IMR-90 (cell line): ENCODE measurements at regions not wholly inside any gene's neighbourhood (a gene's known extent, or its start where the extent isn't known, plus 50 kb on each side); places are given as distances from the start of the nearest gene placed in this dataset.

Experiments
- ATAC-seq: fragments of 200-7000 bp; cut with Tn5 transposase; 2 replicates; pipeline ENCODE4 v1.9.1; 2020; ENCODE audit warnings: low read depth, mild to moderate bottlenecking, moderate library complexity
- BruUV-seq: library from RNA; stranded (reverse); fragments of 400-500 nt; replicated peaks from 2 replicates; lab custom pipeline; 2021; lab: Mats Ljungman, UMichigan
- CTCF ChIA-PET: fragments of 300-600 bp; formaldehyde crosslinking; extraction: SDS; loops from one replicate; lab custom pipeline; 2021; ENCODE audit warnings: antibody characterized with exemption; lab: Yijun Ruan, JAX
- POLR2A ChIA-PET: fragments of 300-600 bp; sonication (Branson Sonifier 250); formaldehyde crosslinking; loops from one replicate; lab custom pipeline; 2022; ENCODE audit warnings: antibody characterized with exemption; ENCODE audit not compliant: unreplicated experiment; lab: Charles Lee
- DNase-seq: peaks from one replicate; pipeline ENCODE4 v3.0.0; 2013
- H2AFZ ChIP-seq: replicated peaks from 2 replicates; pipeline ENCODE3; 2013; ENCODE audit warnings: low read length, mild to moderate bottlenecking; ENCODE audit not compliant: poor library complexity
- H2AK5ac ChIP-seq: 2 replicates; pipeline ENCODE4 v1.6.1; 2013; ENCODE audit warnings: low read depth, low read length, inconsistent platforms
- H2AK9ac ChIP-seq: replicated peaks from 2 replicates; pipeline ENCODE3; 2013; ENCODE audit warnings: mild to moderate bottlenecking, low read depth, low read length, moderate library complexity; ENCODE audit not compliant: poor library complexity
- H2BK120ac ChIP-seq: 2 replicates; pipeline ENCODE4 v1.6.1; 2013; ENCODE audit warnings: low read depth, low read length, inconsistent platforms
- H2BK15ac ChIP-seq: 3 replicates; pipeline ENCODE4 v1.6.1; 2013; ENCODE audit warnings: low read depth, low read length, inconsistent platforms
- H2BK20ac ChIP-seq: 2 replicates; pipeline ENCODE4 v1.6.1; 2013; ENCODE audit warnings: low read depth, mild to moderate bottlenecking, inconsistent platforms, low read length, moderate library complexity
- H2BK5ac ChIP-seq: 2 replicates; pipeline ENCODE4 v1.6.1; 2013; ENCODE audit warnings: mild to moderate bottlenecking, low read depth, low read length, inconsistent platforms; ENCODE audit not compliant: poor library complexity, severe bottlenecking
- H3K14ac ChIP-seq: replicated peaks from 2 replicates; pipeline ENCODE4 v1.6.1; 2013; ENCODE audit warnings: low read depth, low read length, inconsistent platforms
- H3K18ac ChIP-seq: 2 replicates; pipeline ENCODE4 v1.6.1; 2013; ENCODE audit warnings: low read depth, low read length, control low read depth
- H3K23ac ChIP-seq: 2 replicates; pipeline ENCODE4 v1.6.1; 2013; ENCODE audit warnings: low read depth, low read length, inconsistent platforms
- H3K27ac ChIP-seq: 2 replicates; pipeline ENCODE4 v1.5.1; 2013; ENCODE audit warnings: mild to moderate bottlenecking, control low read depth, low read length; ENCODE audit not compliant: insufficient read depth
- H3K27me3 ChIP-seq: 2 replicates; pipeline ENCODE4 v1.6.1; 2013; ENCODE audit warnings: low read length; ENCODE audit not compliant: control insufficient read depth, insufficient read depth
- H3K36me3 ChIP-seq: 2 replicates; pipeline ENCODE4 v1.6.1; 2013; ENCODE audit warnings: low read length, mixed read lengths; ENCODE audit not compliant: control insufficient read depth, insufficient read depth
- H3K4ac ChIP-seq: 2 replicates; pipeline ENCODE4 v1.6.1; 2013; ENCODE audit warnings: low read depth, low read length, inconsistent platforms
- H3K4me1 ChIP-seq: 2 replicates; pipeline ENCODE4 v1.6.1; 2013; ENCODE audit warnings: low read length, mixed read lengths; ENCODE audit not compliant: control insufficient read depth, insufficient read depth
- H3K4me2 ChIP-seq: 2 replicates; pipeline ENCODE4 v1.6.1; 2013; ENCODE audit warnings: low read depth, mild to moderate bottlenecking, control low read depth, low read length, moderate library complexity
- H3K4me3 ChIP-seq: 2 replicates; pipeline ENCODE4 v1.5.1; 2013; ENCODE audit warnings: low read depth, mild to moderate bottlenecking, control low read depth, low read length, moderate library complexity; ENCODE audit not compliant: insufficient read depth
- H3K56ac ChIP-seq: 2 replicates; pipeline ENCODE4 v1.6.1; 2013; ENCODE audit warnings: low read length, inconsistent platforms; ENCODE audit not compliant: insufficient read depth; ENCODE audit errors: extremely low read depth
- H3K79me1 ChIP-seq, 2 experiments: 2 replicates each; pipeline ENCODE4 v1.6.1; 2013; ENCODE audit warnings: low read length in 2 of 2, inconsistent platforms in 1 of 2, low read depth in 1 of 2
- H3K9ac ChIP-seq: 2 replicates; pipeline ENCODE4 v1.6.1; 2013; ENCODE audit warnings: low read depth, low read length, control low read depth
- H3K9me1 ChIP-seq: 2 replicates; pipeline ENCODE4 v1.6.1; 2013; ENCODE audit warnings: low read length, inconsistent platforms; ENCODE audit not compliant: insufficient read depth
- H3K9me3 ChIP-seq: 2 replicates; pipeline ENCODE4 v1.6.1; 2013; ENCODE audit warnings: low read length; ENCODE audit not compliant: control insufficient read depth, insufficient read depth
- H4K20me1 ChIP-seq: 2 replicates; pipeline ENCODE4 v1.6.1; 2013; ENCODE audit warnings: low read length, inconsistent platforms; ENCODE audit not compliant: insufficient read depth
- H4K5ac ChIP-seq: 2 replicates; pipeline ENCODE4 v1.6.1; 2013; ENCODE audit warnings: mild to moderate bottlenecking, low read depth, low read length, control low read depth
- H4K8ac ChIP-seq, 2 experiments: 2 replicates each; pipeline ENCODE4 v1.6.1; 2013; ENCODE audit warnings: low read depth in 2 of 2, low read length in 2 of 2, control low read depth in 1 of 2, inconsistent platforms in 1 of 2
- H4K91ac ChIP-seq: 2 replicates; pipeline ENCODE4 v1.6.1; 2013; ENCODE audit warnings: low read depth, low read length, inconsistent platforms; ENCODE audit not compliant: insufficient read depth
- ELK1 ChIP-seq: fragments of 150-350 bp; IDR thresholded peaks from 2 replicates; pipeline ENCODE4 v1.6.1; 2016; ENCODE audit warnings: low read depth, mild to moderate bottlenecking, low read length, moderate library complexity, borderline replicate concordance
- WGBS, 2 experiments: methylation state at CpG; one replicate each; pipeline versions ENCODE4 v1.1.5 to v1.1.7; 2013; ENCODE audit warnings: missing lambda C conversion rate in 2 of 2; ENCODE audit not compliant: insufficient read length in 1 of 2; ENCODE audit errors: extremely low coverage in 2 of 2; 5-methylcytosine and 5-hydroxymethylcytosine counted together
- dilution Hi-C: fragments of 300-500 bp; cut with HindIII; formaldehyde crosslinking; loops from one replicate; pipeline ENCODE4 v1.14.3; 2018; ENCODE audit warnings: low sequenced_read_pairs; ENCODE audit not compliant: unreplicated experiment
- in situ Hi-C: fragments of 300-500 bp; cut with MboI; formaldehyde crosslinking; loops from 3 replicates; pipeline ENCODE4 v1.14.3; 2019; ENCODE audit warnings: low sequenced_read_pairs, inconsistent platforms, mixed read lengths
- intact Hi-C: fragments of 100-400 bp; cut with micrococcal nuclease; formaldehyde crosslinking; loops from 2 replicates; pipeline ENCODE4 v1.10.0; 2022

- intact Hi-C loops = no loop called here
Measured at GRCh38 chr16:49081086-49081485, 200.6 kb downstream of the CBLN1 start.

More at GRCh38 chr16:49081086-49081485, 200.6 kb downstream of the CBLN1 start:
- Histone ChIP-seq H2AK9ac (no peak overlapping the region), H2BK120ac (no peak overlapping the region), H3K9me3 (peaks cover 3% of the 10 kb centered on the region), H3K27me3 (no peaks in the 10 kb centered on the region), H3K4me3 (no peak overlapping the region), H3K79me1 (no peaks in the 10 kb centered on the region), H3K9me1 (no peaks in the 10 kb centered on the region), H3K4me1 (no peaks in the 10 kb centered on the region), H2BK15ac (no peak overlapping the region), H3K36me3 (no peaks in the 10 kb centered on the region), H2AFZ (no peak overlapping the region), H2AK5ac (no peak overlapping the region), H3K56ac (no peak overlapping the region), H3K14ac (no peak overlapping the region), H2BK20ac (no peak overlapping the region), H3K4ac (no peak overlapping the region), H4K8ac (no peak overlapping the region), H3K18ac (no peak overlapping the region), H4K5ac (no peak overlapping the region), H4K20me1 (no peaks in the 10 kb centered on the region), H2BK5ac (no peak overlapping the region), H3K4me2 (no peak overlapping the region), H3K27ac (no peak overlapping the region), H3K9ac (no peak overlapping the region), H3K23ac (no peak overlapping the region), H4K91ac (no peak overlapping the region)
- in situ Hi-C loops = no loop called here
- WGBS, 2 experiments = 96% methylated on average over 6 of the region's 11 CpGs; no CpG with 5 or more reads in 1 of the 2 experiments
- ATAC-seq (no peak), DNase-seq (no peak)
- dilution Hi-C loops = no loop called here
- ChIA-PET POLR2A (no interaction called here), CTCF (no interaction called here)
- no peak for TF ChIP-seq ELK1
- BruUV-seq = no TSS peak
